ENCODE measurements at regions not wholly inside any gene's neighbourhood (a gene's known extent, or its start where the extent isn't known, plus 50 kb on each side); places are given as distances from the start of the nearest gene placed in this dataset.
"Not testable (repeated sequence)": the region's sequence is repeated elsewhere in the genome, so short reads cannot be mapped to it uniquely, and the experiment has no call there.

DNA sequence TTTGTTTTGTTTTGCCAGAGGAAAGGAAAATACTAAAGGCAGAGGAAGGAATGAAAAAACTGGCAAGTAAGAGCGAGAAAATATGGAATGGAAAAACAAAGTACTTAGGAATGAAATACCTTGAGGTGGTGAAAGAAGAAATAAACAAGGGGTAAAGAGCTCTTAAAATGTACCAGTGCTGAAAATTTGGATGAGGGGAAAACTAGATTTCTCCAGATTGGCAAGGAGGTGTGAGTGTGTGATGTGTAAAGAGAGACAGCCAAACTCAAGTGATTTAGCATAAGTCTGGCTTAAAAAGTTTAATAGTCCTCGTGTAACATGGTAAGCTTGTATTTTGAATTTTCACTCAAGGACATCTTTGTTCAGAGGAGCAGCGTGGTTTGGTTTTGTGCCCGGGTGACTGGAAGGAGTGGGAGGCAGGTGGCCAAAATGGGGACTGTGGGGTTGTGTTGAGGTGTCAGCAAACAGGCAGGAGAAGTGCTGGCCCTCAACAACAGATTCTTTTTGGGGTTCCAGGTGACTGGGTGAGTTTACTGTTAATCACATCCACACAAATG is 102.7 kb downstream of the DACT1 start:
- Histone ChIP-seq H3K9me3 (ENCODE audit: control insufficient read depth, low read length) (no peaks in the 10 kb centered on the region), H3K9ac (no peak overlapping the region), H3K36me3 (ENCODE audit: control insufficient read depth, insufficient read depth, low read length) (no peaks in the 10 kb centered on the region), H3K4me3 (ENCODE audit: low read depth, low read length) (no peak overlapping the region), H3K79me2 (no peaks in the 10 kb centered on the region), H3K4me1 (peaks cover 26% of the 10 kb centered on the region), H3K27me3 (ENCODE audit: control insufficient read depth, insufficient read depth, low read length) (no peaks in the 10 kb centered on the region), H3K27ac (no peak overlapping the region), H2AFZ (peak overlapping the region; percentile 7), H3K4me2 (ENCODE audit: low read length) (peak overlapping the region; percentile 40)
- TF ChIP-seq, protein P1, sequence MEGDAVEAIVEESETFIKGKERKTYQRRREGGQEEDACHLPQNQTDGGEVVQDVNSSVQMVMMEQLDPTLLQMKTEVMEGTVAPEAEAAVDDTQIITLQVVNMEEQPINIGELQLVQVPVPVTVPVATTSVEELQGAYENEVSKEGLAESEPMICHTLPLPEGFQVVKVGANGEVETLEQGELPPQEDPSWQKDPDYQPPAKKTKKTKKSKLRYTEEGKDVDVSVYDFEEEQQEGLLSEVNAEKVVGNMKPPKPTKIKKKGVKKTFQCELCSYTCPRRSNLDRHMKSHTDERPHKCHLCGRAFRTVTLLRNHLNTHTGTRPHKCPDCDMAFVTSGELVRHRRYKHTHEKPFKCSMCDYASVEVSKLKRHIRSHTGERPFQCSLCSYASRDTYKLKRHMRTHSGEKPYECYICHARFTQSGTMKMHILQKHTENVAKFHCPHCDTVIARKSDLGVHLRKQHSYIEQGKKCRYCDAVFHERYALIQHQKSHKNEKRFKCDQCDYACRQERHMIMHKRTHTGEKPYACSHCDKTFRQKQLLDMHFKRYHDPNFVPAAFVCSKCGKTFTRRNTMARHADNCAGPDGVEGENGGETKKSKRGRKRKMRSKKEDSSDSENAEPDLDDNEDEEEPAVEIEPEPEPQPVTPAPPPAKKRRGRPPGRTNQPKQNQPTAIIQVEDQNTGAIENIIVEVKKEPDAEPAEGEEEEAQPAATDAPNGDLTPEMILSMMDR (IDR thresholded peaks at IDR 0.05) = no peak

DNA sequence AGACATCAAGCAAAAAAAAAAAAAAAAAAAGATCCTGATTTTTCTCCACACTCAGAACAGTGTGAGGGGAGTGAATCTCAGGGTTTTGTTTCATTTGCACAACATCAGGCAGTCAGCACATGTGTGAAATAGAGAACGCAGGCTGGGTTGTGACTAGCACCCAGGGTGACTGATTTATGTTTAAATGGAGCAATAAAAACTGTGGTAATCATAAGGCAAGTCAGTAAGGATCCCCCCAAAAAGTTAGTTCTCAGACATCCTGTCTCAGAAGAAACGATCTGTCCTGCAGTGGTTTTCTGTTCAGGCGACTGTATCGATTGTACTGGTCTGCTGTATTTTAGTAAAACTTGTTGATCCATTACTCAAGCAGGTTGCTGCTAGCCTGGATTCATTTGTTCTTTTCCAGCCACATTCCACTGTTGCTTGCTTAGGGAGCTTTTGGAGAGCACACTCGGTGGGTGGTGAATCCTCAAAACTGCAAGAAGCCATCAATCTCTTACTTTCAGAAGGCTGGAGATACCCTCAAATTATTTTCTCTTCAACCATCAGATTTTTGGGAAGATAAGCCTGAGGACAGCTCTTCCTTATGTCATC is 107.1 kb downstream of the DACT1 start:
- Histone ChIP-seq H3K79me2 (no peaks in the 10 kb centered on the region), H3K4me3 (ENCODE audit: low read depth, low read length) (no peak overlapping the region), H3K27ac (no peak overlapping the region), H3K27me3 (ENCODE audit: control insufficient read depth, insufficient read depth, low read length) (no peaks in the 10 kb centered on the region), H3K9me3 (ENCODE audit: control insufficient read depth, low read length) (no peaks in the 10 kb centered on the region), H3K36me3 (ENCODE audit: control insufficient read depth, insufficient read depth, low read length) (no peaks in the 10 kb centered on the region), H3K4me1 (peaks cover 35% of the 10 kb centered on the region), H2AFZ (no peak overlapping the region), H3K9ac (no peak overlapping the region), H3K4me2 (ENCODE audit: low read length) (no peak overlapping the region)
- TF ChIP-seq, protein P1 (IDR thresholded peaks at IDR 0.05) = no peak

DNA sequence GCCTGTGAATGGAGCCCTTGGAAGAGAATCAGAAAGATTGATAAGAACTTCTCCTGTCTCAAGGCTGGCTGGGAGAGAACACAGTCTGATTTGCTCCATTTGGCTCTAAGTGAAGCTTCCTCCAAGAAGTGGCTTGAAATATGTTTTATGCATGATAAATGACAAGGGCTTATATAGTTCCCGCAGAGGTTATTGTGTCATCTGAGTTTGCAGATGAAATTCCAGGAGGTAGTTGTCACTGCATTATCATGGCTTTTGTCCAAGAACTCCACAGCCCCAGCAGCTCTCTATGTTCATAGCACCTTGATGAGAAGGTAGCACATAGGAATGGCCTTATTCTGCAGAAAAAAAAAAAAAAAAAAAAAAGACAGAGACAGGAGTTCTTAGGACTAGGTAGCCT is 108.5 kb downstream of the DACT1 start:
- Histone ChIP-seq H3K27me3 (ENCODE audit: control insufficient read depth, insufficient read depth, low read length) (no peaks in the 10 kb centered on the region), H3K9me3 (ENCODE audit: control insufficient read depth, low read length) (no peaks in the 10 kb centered on the region), H3K4me2 (ENCODE audit: low read length) (no peak overlapping the region), H3K36me3 (ENCODE audit: control insufficient read depth, insufficient read depth, low read length) (no peaks in the 10 kb centered on the region), H2AFZ (peak overlapping the region; percentile 3), H3K9ac (no peak overlapping the region), H3K79me2 (no peaks in the 10 kb centered on the region), H3K4me3 (ENCODE audit: low read depth, low read length) (no peak overlapping the region), H3K27ac (no peak overlapping the region), H3K4me1 (peaks cover 22% of the 10 kb centered on the region)
- TF ChIP-seq, protein P1 (IDR thresholded peaks at IDR 0.05) = no peak

DNA sequence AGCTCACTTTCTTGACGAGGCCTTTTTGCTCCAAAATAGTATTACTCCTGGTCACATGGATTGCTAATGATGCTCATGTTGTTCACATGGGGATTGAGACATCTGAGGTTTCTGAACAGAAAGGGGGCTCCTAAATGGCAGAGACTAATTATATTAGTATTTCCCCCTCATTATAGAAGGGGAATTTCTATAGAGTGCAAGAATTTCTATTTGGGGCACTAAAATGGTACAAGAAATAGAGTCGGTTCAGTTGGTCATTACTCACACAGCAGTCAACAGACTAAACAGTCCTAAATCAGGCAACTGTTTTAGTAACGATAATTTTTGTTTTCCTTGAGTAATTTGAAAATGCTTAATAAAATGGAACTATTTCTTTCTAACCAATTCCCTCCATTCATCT is 108.9 kb downstream of the DACT1 start:
- H3K4me2 ChIP-seq (ENCODE audit: low read length) = no peak overlapping the region
- peaks cover 17% of the 10 kb centered on the region for H3K4me1 ChIP-seq
- no peak overlapping the region for H3K4me3 ChIP-seq (ENCODE audit: low read depth, low read length)
- H3K36me3 ChIP-seq (ENCODE audit: control insufficient read depth, insufficient read depth, low read length) = no peaks in the 10 kb centered on the region
- H3K27ac ChIP-seq = no peak overlapping the region
- no peaks in the 10 kb centered on the region for H3K79me2 ChIP-seq
- H3K9me3 ChIP-seq (ENCODE audit: control insufficient read depth, low read length) = no peaks in the 10 kb centered on the region
- TF ChIP-seq, protein P1 (IDR thresholded peaks at IDR 0.05) = no peak
- H3K27me3 ChIP-seq (ENCODE audit: control insufficient read depth, insufficient read depth, low read length) = no peaks in the 10 kb centered on the region
- no peak overlapping the region for H2AFZ ChIP-seq
- no peak overlapping the region for H3K9ac ChIP-seq

DNA sequence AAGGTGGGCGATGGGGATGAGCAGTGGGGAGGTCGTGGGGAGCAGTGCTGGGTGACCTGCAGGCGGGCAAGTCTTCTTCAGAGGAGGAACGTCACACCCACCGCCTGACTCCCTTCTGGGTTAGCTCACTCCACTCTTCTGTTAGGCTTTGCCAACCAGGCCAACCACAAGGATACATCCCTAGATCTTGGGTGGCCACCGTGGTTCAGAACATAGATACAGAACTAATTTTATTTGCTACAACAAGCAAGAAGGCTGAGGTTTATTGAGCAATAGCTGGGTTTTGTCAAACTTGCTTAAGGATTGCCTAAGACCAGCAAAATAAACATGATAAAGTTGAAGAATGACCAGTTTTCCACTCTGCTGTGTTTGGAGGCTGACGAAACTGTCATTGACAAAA is 109.4 kb downstream of the DACT1 start:
- no peak overlapping the region for H3K4me3 ChIP-seq (ENCODE audit: low read depth, low read length)
- no peaks in the 10 kb centered on the region for H3K9me3 ChIP-seq (ENCODE audit: control insufficient read depth, low read length)
- H3K4me2 ChIP-seq (ENCODE audit: low read length) = no peak overlapping the region
- H3K36me3 ChIP-seq (ENCODE audit: control insufficient read depth, insufficient read depth, low read length) = no peaks in the 10 kb centered on the region
- H2AFZ ChIP-seq = no peak overlapping the region
- H3K9ac ChIP-seq = no peak overlapping the region
- peaks cover 20% of the 10 kb centered on the region for H3K4me1 ChIP-seq
- TF ChIP-seq, protein P1 (IDR thresholded peaks at IDR 0.05) = no peak
- H3K27me3 ChIP-seq (ENCODE audit: control insufficient read depth, insufficient read depth, low read length) = no peaks in the 10 kb centered on the region
- H3K79me2 ChIP-seq = no peaks in the 10 kb centered on the region
- H3K27ac ChIP-seq = no peak overlapping the region

DNA sequence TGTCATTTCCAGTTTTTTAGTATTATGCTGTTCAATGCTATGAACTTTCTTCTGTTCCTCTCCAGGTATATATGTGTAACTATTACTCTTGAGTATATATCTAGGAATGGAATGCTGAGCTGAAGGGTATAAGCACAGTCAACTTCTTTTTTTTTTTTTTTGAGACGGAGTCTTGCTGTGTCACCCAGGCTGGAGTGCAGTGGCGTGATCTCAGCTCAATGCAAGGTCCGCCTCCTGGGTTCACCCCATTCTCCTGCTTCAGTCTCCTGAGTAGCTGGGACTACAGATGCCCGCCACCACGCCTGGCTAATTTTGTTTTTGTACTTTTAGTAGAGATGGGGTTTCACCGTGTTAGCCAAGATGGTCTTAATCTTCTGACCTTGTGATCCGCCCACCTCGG is 110.5 kb downstream of the DACT1 start:
- H3K27ac ChIP-seq; H3K4me3 ChIP-seq (ENCODE audit: low read depth, low read length): not testable (repeated sequence)

More for the DNA sequence above, 110.5 kb downstream of the DACT1 start:
- H3K4me2 ChIP-seq (ENCODE audit: low read length); H3K9me3 ChIP-seq (ENCODE audit: control insufficient read depth, low read length); H2AFZ ChIP-seq; H3K79me2 ChIP-seq; H3K27me3 ChIP-seq (ENCODE audit: control insufficient read depth, insufficient read depth, low read length); H3K9ac ChIP-seq; H3K36me3 ChIP-seq (ENCODE audit: control insufficient read depth, insufficient read depth, low read length): not testable (repeated sequence)
- peaks cover 27% of the 10 kb centered on the region for H3K4me1 ChIP-seq

Measured in parathyroid adenoma (tissue), 2 donors.